Neural progenitor cell (in vitro differentiated cells): ENCODE measurements at regions not wholly inside any gene's neighbourhood (a gene's known extent, or its start where the extent isn't known, plus 50 kb on each side); places are given as distances from the start of the nearest gene placed in this dataset.

Experiments used
- DNase-seq: peaks from one replicate; pipeline ENCODE4 v3.0.0-alpha.2; 2016; ENCODE audit warnings: low spot score
- H2AFZ ChIP-seq: fragments of 200-600 bp; sonication (generic); replicated peaks from 2 replicates; pipeline ENCODE4 v1.6.1; 2016; ENCODE audit warnings: antibody characterized with exemption
- H3F3A ChIP-seq: fragments of 200-600 bp; sonication (generic); 2 replicates; pipeline ENCODE4 v1.6.1; 2016; ENCODE audit warnings: antibody characterized with exemption, low read depth
- H3K27ac ChIP-seq: fragments of 200-600 bp; sonication (generic); 2 replicates; pipeline ENCODE4 v1.5.1; 2016; ENCODE audit warnings: mild to moderate bottlenecking
- H3K27me3 ChIP-seq: fragments of 200-600 bp; sonication (generic); 2 replicates; pipeline ENCODE4 v1.6.1; 2016; ENCODE audit warnings: mild to moderate bottlenecking, moderate library complexity
- H3K36me3 ChIP-seq: fragments of 200-600 bp; sonication (generic); 2 replicates; pipeline ENCODE4 v1.5.1; 2016
- H3K4me1 ChIP-seq: fragments of 200-600 bp; sonication (generic); 2 replicates; pipeline ENCODE4 v1.6.1; 2016; ENCODE audit warnings: mixed run types
- H3K4me2 ChIP-seq: fragments of 200-600 bp; sonication (generic); 2 replicates; pipeline ENCODE4 v1.6.1; 2016
- H3K4me3 ChIP-seq: fragments of 200-600 bp; sonication (generic); 2 replicates; pipeline ENCODE4 v1.5.1; 2016
- H3K79me2 ChIP-seq: fragments of 200-600 bp; sonication (generic); 2 replicates; pipeline ENCODE4 v1.6.1; 2016; ENCODE audit warnings: low read depth
- H3K9ac ChIP-seq: fragments of 200-600 bp; sonication (generic); 2 replicates; pipeline ENCODE4 v1.6.1; 2016
- H3K9me3 ChIP-seq: fragments of 200-600 bp; sonication (generic); 2 replicates; pipeline ENCODE4 v1.5.1; 2016; ENCODE audit warnings: low read depth
- H4K20me1 ChIP-seq: fragments of 200-600 bp; sonication (generic); 2 replicates; pipeline ENCODE4 v1.6.1; 2016; ENCODE audit warnings: low read depth
- H3K27ac Mint-ChIP-seq: 3 replicates; pipeline ENCODE4 v1.8.0; 2021; ENCODE audit warnings: mixed read lengths
- H3K27me3 Mint-ChIP-seq: 2 replicates; pipeline ENCODE4 v1.8.0; 2022; ENCODE audit warnings: low read depth, mild to moderate bottlenecking, inconsistent platforms, moderate library complexity, mixed read lengths; ENCODE audit not compliant: insufficient read depth
- H3K36me3 Mint-ChIP-seq: 3 replicates; pipeline ENCODE4 v1.8.0; 2021; ENCODE audit warnings: mixed read lengths
- H3K4me1 Mint-ChIP-seq: 3 replicates; pipeline ENCODE4 v1.8.0; 2021; ENCODE audit warnings: mixed read lengths
- H3K4me3 Mint-ChIP-seq: 3 replicates; pipeline ENCODE4 v1.8.0; 2021; ENCODE audit warnings: mild to moderate bottlenecking, moderate library complexity, mixed read lengths
- H3K9me3 Mint-ChIP-seq: 3 replicates; pipeline ENCODE4 v1.8.0; 2020; ENCODE audit warnings: mixed read lengths
- EZH2 ChIP-seq: fragments of 200-600 bp; sonication (generic); IDR thresholded peaks from 2 replicates; pipeline ENCODE4 v1.6.1; 2017; ENCODE audit warnings: antibody characterized with exemption, mild to moderate bottlenecking, moderate library complexity
- EZH2phosphoT487 ChIP-seq: fragments of 200-600 bp; sonication (generic); IDR thresholded peaks from 2 replicates; pipeline ENCODE4 v1.6.1; 2017; ENCODE audit warnings: antibody characterized with exemption
- TF ChIP-seq, protein P1 (sequence below): fragments of 200-600 bp; sonication (generic); IDR thresholded peaks from 2 replicates; pipeline ENCODE4 v1.5.1; 2017; ENCODE audit warnings: antibody characterized with exemption, mild to moderate bottlenecking

- no peak overlapping the region for H3K9ac ChIP-seq
- peaks cover 3% of the 10 kb centered on the region for H3K27me3 Mint-ChIP-seq
- H3K4me1 ChIP-seq = peaks cover 16% of the 10 kb centered on the region
- no peak for DNase-seq
- peaks cover 17% of the 10 kb centered on the region for H3K4me1 Mint-ChIP-seq
- no peak overlapping the region for H3K4me3 ChIP-seq
- H3K36me3 ChIP-seq = no peaks in the 10 kb centered on the region
- no peaks in the 10 kb centered on the region for H4K20me1 ChIP-seq
- H3K79me2 ChIP-seq = no peaks in the 10 kb centered on the region
- no peak overlapping the region for H3K27ac Mint-ChIP-seq
- no peaks in the 10 kb centered on the region for H3K9me3 Mint-ChIP-seq
- H2AFZ ChIP-seq = no peak overlapping the region
- H3F3A ChIP-seq = no peaks in the 10 kb centered on the region
- H3K4me3 Mint-ChIP-seq = no peak overlapping the region
- no peaks in the 10 kb centered on the region for H3K9me3 ChIP-seq
- H3K27me3 ChIP-seq = no peaks in the 10 kb centered on the region
- H3K36me3 Mint-ChIP-seq = no peaks in the 10 kb centered on the region
- TF ChIP-seq, protein P1, sequence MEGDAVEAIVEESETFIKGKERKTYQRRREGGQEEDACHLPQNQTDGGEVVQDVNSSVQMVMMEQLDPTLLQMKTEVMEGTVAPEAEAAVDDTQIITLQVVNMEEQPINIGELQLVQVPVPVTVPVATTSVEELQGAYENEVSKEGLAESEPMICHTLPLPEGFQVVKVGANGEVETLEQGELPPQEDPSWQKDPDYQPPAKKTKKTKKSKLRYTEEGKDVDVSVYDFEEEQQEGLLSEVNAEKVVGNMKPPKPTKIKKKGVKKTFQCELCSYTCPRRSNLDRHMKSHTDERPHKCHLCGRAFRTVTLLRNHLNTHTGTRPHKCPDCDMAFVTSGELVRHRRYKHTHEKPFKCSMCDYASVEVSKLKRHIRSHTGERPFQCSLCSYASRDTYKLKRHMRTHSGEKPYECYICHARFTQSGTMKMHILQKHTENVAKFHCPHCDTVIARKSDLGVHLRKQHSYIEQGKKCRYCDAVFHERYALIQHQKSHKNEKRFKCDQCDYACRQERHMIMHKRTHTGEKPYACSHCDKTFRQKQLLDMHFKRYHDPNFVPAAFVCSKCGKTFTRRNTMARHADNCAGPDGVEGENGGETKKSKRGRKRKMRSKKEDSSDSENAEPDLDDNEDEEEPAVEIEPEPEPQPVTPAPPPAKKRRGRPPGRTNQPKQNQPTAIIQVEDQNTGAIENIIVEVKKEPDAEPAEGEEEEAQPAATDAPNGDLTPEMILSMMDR = no peak
- TF ChIP-seq EZH2 = no peak
- no peak for TF ChIP-seq EZH2phosphoT487
- H3K4me2 ChIP-seq = no peak overlapping the region
- H3K27ac ChIP-seq = no peak overlapping the region
Observed at GRCh38 chr16:79929260-79929965, 328.9 kb upstream of the MAF start.

GRCh38 chr16:79928142-79928873 is 327.8 kb upstream of the MAF start:
- Histone ChIP-seq H3K79me2 (no peaks in the 10 kb centered on the region), H3K4me3 (no peak overlapping the region), H3K4me2 (no peak overlapping the region), H3K9me3 (no peaks in the 10 kb centered on the region), H3K36me3 (no peaks in the 10 kb centered on the region), H3K27me3 (no peaks in the 10 kb centered on the region), H3K27ac (no peak overlapping the region), H2AFZ (no peak overlapping the region), H3K4me1 (peaks cover 9% of the 10 kb centered on the region), H4K20me1 (no peaks in the 10 kb centered on the region), H3K9ac (no peak overlapping the region), H3F3A (no peaks in the 10 kb centered on the region)
- H3K4me3 Mint-ChIP-seq = no peak overlapping the region
- DNase-seq = no peak
- H3K27me3 Mint-ChIP-seq = peaks cover 3% of the 10 kb centered on the region
- no peak overlapping the region for H3K27ac Mint-ChIP-seq
- no peaks in the 10 kb centered on the region for H3K36me3 Mint-ChIP-seq
- peaks cover 9% of the 10 kb centered on the region for H3K4me1 Mint-ChIP-seq
- H3K9me3 Mint-ChIP-seq = no peaks in the 10 kb centered on the region
- TF ChIP-seq EZH2 (no peak), EZH2phosphoT487 (no peak)
- TF ChIP-seq, protein P1 = no peak

- H2AFZ ChIP-seq = no peak overlapping the region
- no peak overlapping the region for H3K4me2 ChIP-seq
- no peak overlapping the region for H3K27ac ChIP-seq
- Mint-ChIP-seq H3K27ac (no peak overlapping the region), H3K4me1 (no peaks in the 10 kb centered on the region), H3K36me3 (no peaks in the 10 kb centered on the region), H3K4me3 (no peak overlapping the region), H3K9me3 (no peaks in the 10 kb centered on the region), H3K27me3 (no peaks in the 10 kb centered on the region)
- no peak for DNase-seq
- H3K27me3 ChIP-seq = no peaks in the 10 kb centered on the region
- no peaks in the 10 kb centered on the region for H4K20me1 ChIP-seq
- no peak overlapping the region for H3K9ac ChIP-seq
- H3K4me1 ChIP-seq = peaks cover 4% of the 10 kb centered on the region
- no peaks in the 10 kb centered on the region for H3K9me3 ChIP-seq
- H3F3A ChIP-seq = no peaks in the 10 kb centered on the region
- no peaks in the 10 kb centered on the region for H3K79me2 ChIP-seq
- no peaks in the 10 kb centered on the region for H3K36me3 ChIP-seq
- H3K4me3 ChIP-seq = no peak overlapping the region
- TF ChIP-seq EZH2phosphoT487 (no peak), EZH2 (no peak)
- TF ChIP-seq, protein P1 = no peak
Observed at GRCh38 chr16:79926451-79927205, 326.1 kb upstream of the MAF start.
